Lung (tissue), 11 donors: ENCODE measurements at regions not wholly inside any gene's neighbourhood (a gene's known extent, or its start where the extent isn't known, plus 50 kb on each side); places are given as distances from the start of the nearest gene placed in this dataset.

Experiments used
- ATAC-seq: fragments of 200-7000 bp; cut with Tn5 transposase; one replicate; pipeline ENCODE4 v1.9.1; 2020; ENCODE audit warnings: moderate number of reproducible peaks; ENCODE audit not compliant: insufficient read depth, low FRiP score
- DNase-seq, 3 donors: peaks; one replicate each; pipeline ENCODE4 v3.0.0-alpha.2; 2013 to 2017
- H3K27ac ChIP-seq, 2 donors: one replicate each; pipeline ENCODE4 v1.5.1; 2013; ENCODE audit warnings: mild to moderate bottlenecking in 2 of 2, moderate library complexity in 2 of 2, control low read depth in 1 of 2, inconsistent platforms in 1 of 2, low read depth in 1 of 2, low read length in 1 of 2
- H3K27me3 ChIP-seq, 3 donors: one replicate each; pipeline ENCODE4 v1.5.1; 2013; ENCODE audit warnings: low read length in 2 of 3; ENCODE audit not compliant: control insufficient read depth in 3 of 3, insufficient read depth in 3 of 3
- H3K36me3 ChIP-seq, 4 donors: one replicate each; pipeline ENCODE4 v1.5.1; 2013; ENCODE audit warnings: low read length in 4 of 4, mild to moderate bottlenecking in 1 of 4, moderate library complexity in 1 of 4; ENCODE audit not compliant: control insufficient read depth in 4 of 4, insufficient read depth in 4 of 4
- H3K4me1 ChIP-seq, 5 donors: one replicate each; pipeline ENCODE4 v1.5.1; 2013; ENCODE audit warnings: low read length in 5 of 5, mild to moderate bottlenecking in 2 of 5, moderate library complexity in 1 of 5; ENCODE audit not compliant: control insufficient read depth in 5 of 5, insufficient read depth in 5 of 5
- H3K4me3 ChIP-seq: one replicate; pipeline ENCODE4 v1.5.1; 2013; ENCODE audit warnings: mild to moderate bottlenecking, control low read depth, moderate library complexity
- H3K9ac ChIP-seq, 2 donors: one replicate each; pipeline ENCODE4 v1.5.1; 2013; ENCODE audit warnings: low read length in 2 of 2, control low read depth in 1 of 2; ENCODE audit not compliant: insufficient read depth in 1 of 2
- H3K9me3 ChIP-seq, 4 donors: one replicate each; pipeline ENCODE4 v1.5.1; 2013; ENCODE audit warnings: low read length in 3 of 4, mild to moderate bottlenecking in 1 of 4, moderate library complexity in 1 of 4; ENCODE audit not compliant: control insufficient read depth in 4 of 4, insufficient read depth in 3 of 4
- CTCF ChIP-seq: IDR thresholded peaks from 2 replicates; pipeline ENCODE4 v1.5.1; 2012; ENCODE audit warnings: mild to moderate bottlenecking; ENCODE audit errors: control extremely low read depth, extremely low read depth
- WGBS, 2 donors: extraction: QIAGEN DNeasy Blood & Tissue Kit; methylation state at CpG; one replicate each; pipeline ENCODE4 v1.1.7; 2013; 5-methylcytosine and 5-hydroxymethylcytosine counted together
- donor health status: control.
- donor health status: control.
- donor health status: Bipolar disorder and iron deficiency.
- donor health status: healthy.
- donor health status: DM: yes; HTN: yes; CAD: no.

DNA sequence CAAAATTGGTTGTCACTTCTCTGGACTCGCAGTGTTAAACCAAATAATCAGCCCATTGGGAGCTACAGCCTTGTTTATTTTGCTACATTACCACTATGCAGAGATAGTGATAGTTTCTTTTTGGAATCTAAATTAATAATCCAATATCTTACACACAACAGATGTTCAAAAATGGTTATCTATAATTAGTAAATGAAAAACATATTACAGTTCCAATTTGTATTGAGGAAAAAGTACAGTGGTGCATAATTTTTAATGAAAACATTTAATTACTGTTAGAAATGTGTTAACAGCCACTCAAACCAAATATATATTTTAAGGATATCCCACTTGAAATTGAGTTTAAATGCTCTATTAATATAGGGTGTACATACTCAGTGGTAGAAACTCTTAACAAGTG is 327.3 kb upstream of the MARCKS start:
- no peak for ATAC-seq
- no peak for DNase-seq
- 86 to 97% methylated on average over 1 of the region's 1 CpG for WGBS, 2 donors
- Histone ChIP-seq H3K4me3 (no peak overlapping the region), H3K4me1 (no peaks in the 10 kb centered on the region), H3K9ac (no peak overlapping the region), H3K36me3 (no peaks in the 10 kb centered on the region), H3K27me3 (no peaks in the 10 kb centered on the region), H3K9me3 (no peaks in the 10 kb centered on the region), H3K27ac (no peak overlapping the region)
- no peak for TF ChIP-seq CTCF

DNA sequence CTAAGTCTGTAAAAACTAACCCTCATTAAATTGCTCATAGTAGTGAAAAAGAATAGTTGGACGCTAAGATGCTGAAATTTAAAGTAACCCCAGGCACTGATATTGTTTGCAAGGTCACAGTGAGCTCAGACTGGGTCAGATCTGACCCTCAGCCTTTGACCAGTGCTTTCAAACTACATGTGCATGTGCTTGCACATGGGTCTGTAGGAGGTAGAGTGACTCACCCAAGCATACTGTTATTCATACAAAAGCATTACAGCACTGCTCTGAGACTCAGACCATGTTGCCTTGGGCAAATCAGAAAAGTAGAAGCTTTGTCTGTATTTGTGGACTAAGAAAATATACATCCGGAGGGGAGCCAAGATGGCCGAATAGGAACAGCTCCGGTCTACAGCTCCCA is 326.4 kb upstream of the MARCKS start:
- DNase-seq (no peak), ATAC-seq (no peak)
- Histone ChIP-seq H3K4me1 (no peaks in the 10 kb centered on the region), H3K9ac (no peak overlapping the region), H3K27me3 (no peaks in the 10 kb centered on the region), H3K36me3 (no peaks in the 10 kb centered on the region), H3K27ac (no peak overlapping the region), H3K9me3 (no peaks in the 10 kb centered on the region), H3K4me3 (no peak overlapping the region)
- TF ChIP-seq CTCF = no peak
- WGBS, 2 donors = 98% methylated on average over 4 of the region's 4 CpGs

DNA sequence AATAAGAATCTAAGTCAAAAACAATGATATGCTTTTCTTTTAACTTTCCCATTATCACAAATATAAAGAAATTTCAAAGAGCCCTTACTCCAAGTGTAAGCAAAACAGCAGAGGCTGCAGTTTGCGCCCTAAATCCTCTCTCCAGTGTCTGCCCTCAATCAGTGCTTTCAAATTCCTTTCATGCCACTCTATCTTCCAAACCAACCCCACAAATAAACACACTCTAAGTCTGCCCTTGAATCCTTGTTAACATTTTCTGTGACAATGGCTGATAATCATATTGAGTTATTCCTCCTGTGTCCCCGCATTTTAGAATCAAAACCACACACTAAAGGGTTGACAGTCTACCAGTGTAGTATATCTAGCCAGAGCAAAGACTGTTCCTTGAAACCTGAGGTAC is 317.9 kb upstream of the MARCKS start:
- Histone ChIP-seq H3K9me3 (no peaks in the 10 kb centered on the region), H3K27ac (no peak overlapping the region), H3K9ac (no peak overlapping the region), H3K36me3 (no peaks in the 10 kb centered on the region), H3K27me3 (no peaks in the 10 kb centered on the region), H3K4me3 (no peak overlapping the region), H3K4me1 (peaks cover 0 to 6% (median 0%) of the 10 kb centered on the region in 5 donors)
- ATAC-seq = no peak
- DNase-seq = no peak
- no peak for TF ChIP-seq CTCF
- WGBS, 2 donors = 72 to 73% methylated on average over 2 of the region's 2 CpGs

GRCh38 chr6:113539623-113540022 is 317.5 kb upstream of the MARCKS start:
- Histone ChIP-seq H3K36me3 (no peaks in the 10 kb centered on the region), H3K9me3 (no peaks in the 10 kb centered on the region), H3K4me1 (peaks cover 0 to 6% (median 0%) of the 10 kb centered on the region in 5 donors), H3K4me3 (no peak overlapping the region), H3K9ac (no peak overlapping the region), H3K27ac (no peak overlapping the region), H3K27me3 (no peaks in the 10 kb centered on the region)
- TF ChIP-seq CTCF = no peak
- DNase-seq (no peak), ATAC-seq (no peak)
